ENCODE measurements at regions not wholly inside any gene's neighbourhood (a gene's known extent, or its start where the extent isn't known, plus 50 kb on each side); places are given as distances from the start of the nearest gene placed in this dataset.
"Not testable (repeated sequence)": the region's sequence is repeated elsewhere in the genome, so short reads cannot be mapped to it uniquely, and the experiment has no call there.

DNA sequence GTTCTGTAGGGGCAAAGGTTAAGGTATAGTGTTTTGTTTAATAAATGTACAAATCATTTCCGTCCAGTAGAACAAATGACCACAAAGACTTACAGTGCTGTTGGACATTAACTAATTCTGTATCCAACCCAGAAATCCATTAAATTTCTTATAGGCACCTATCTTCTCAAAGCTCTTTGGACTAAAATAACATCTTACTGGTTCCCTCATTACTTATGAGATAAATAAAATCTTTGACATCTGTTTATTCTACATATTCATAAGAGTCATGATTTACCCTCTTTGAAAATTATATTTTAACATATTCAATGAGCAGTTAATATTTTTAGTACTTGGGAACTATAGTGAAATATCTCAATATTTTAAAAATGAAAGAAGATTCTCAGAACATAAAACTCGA is 102.7 kb upstream of the G2E3 start:
- no peak for DNase-seq

GRCh38 chr14:30462358-30462757 is 96.6 kb upstream of the G2E3 start:
- DNase-seq: no peak

DNA sequence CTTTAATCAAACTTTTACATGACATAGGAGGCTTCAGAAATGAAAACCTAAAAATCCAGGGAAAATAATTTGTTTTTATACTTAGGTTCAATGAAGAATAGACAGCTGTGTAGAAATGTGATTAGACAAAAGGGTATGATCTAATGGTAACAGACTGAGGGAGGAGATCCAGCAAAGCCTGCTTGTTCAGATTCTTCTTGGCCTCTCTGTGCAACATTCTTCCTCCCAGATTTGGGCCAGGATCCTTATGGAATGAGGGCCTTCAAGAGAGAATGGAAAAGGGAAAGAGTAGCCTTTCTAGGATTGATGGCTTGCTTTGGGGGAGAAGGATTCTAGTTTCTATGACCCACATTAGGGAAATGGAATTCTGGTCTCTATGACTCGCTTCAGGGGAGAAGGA is 94.5 kb upstream of the G2E3 start:
- no peak for DNase-seq

- no peak for DNase-seq
These were observed 90.6 kb upstream of the G2E3 start for GRCh38 chr14:30468354-30468753.

DNA sequence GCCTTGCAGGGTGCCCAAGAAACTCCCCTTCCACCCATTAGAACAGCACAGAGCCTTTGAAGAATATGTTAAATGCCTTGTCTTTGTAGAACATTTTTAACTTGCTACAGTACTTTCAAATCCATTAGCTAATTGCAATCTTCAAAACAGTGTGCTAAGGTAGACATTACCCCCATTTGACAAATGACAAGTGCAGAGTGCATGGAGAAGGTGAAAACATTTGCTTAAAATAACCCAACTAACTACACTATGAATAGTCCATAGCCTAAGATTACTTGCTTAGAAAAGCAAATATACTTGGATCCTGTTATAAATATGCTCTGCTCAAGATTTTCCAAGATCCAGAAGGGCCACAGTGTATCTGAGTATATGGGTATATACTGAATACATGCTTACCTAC is 87.0 kb upstream of the G2E3 start:
- no peak for DNase-seq

- DNase-seq: not testable (repeated sequence)
These were observed 84.9 kb upstream of the G2E3 start for GRCh38 chr14:30473846-30474696.

GRCh38 chr14:30482276-30482675 is 76.7 kb upstream of the G2E3 start:
- DNase-seq: no peak

- DNase-seq: no peak
These were observed 74.8 kb upstream of the G2E3 start for GRCh38 chr14:30484201-30484600.

GRCh38 chr14:30484976-30485375 is 74.0 kb upstream of the G2E3 start:
- DNase-seq: no peak

DNA sequence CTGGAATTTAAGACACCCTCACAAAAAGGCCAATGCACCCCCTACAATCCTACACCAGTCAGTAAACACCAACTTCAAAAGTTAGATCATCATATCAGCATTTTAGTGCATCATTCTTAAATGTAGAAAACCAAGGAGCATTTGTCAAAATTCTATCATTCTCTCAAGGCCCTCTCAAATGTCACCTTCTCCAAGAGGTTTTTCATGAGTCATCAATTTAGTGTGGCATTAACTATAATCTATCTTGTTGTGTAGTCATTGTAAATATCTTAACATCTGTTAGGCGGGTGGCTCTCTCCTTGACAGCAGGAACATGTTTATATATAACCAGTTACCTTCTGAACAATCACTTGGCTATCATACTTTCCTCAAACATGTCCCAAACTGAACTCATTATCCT is 62.1 kb upstream of the G2E3 start:
- no peak for DNase-seq

GRCh38 chr14:30499358-30499757 is 59.6 kb upstream of the G2E3 start:
- DNase-seq: no peak

GRCh38 chr14:30500222-30500621 is 58.7 kb upstream of the G2E3 start:
- no peak for DNase-seq

DNA sequence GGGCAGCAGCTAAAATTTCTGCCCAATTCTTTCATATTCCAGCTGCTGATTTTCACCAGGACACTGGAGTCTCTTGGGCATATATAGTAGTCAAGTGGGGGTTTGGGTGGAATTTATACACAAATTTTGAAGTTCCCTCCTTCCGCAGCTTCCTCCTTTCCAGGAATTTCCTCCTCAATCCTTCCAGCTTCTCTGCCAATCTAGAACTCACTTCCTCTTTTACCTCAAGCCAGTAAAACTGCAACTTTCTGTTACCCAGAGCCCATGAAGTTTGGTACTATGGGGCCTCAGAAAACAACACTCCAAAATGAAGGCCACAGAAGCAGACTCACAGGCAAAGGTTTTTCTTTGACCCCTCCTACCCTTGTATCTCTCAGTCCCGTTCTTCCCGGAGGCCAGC is 51.7 kb upstream of the G2E3 start:
- no peak for DNase-seq

All from kidney glomerular epithelial cell (primary cell).